OCI-LY1 (cell line): ENCODE measurements at regions not wholly inside any gene's neighbourhood (a gene's known extent, or its start where the extent isn't known, plus 50 kb on each side); places are given as distances from the start of the nearest gene placed in this dataset.
A peak's percentile ranks its signal among the peaks of the same experiment; 100 is the strongest.

Experiments
- H2AFZ ChIP-seq: fragments of 200-600 bp; sonication (generic), shearing (Covaris generic); 2 replicates; pipeline ENCODE4 v1.6.0; 2014; ENCODE audit warnings: antibody characterized with exemption, mild to moderate bottlenecking, low read length
- H3F3A ChIP-seq: fragments of 200-600 bp; sonication (generic), shearing (Covaris generic); 2 replicates; pipeline ENCODE4 v1.6.0; 2014; ENCODE audit warnings: mild to moderate bottlenecking, antibody characterized with exemption, low read length, moderate library complexity; ENCODE audit not compliant: insufficient read depth
- H3K27ac ChIP-seq: fragments of 200-600 bp; sonication (generic); 2 replicates; pipeline ENCODE4 v1.5.1; 2014; ENCODE audit warnings: low read length, mixed run types, mild to moderate bottlenecking, low read depth; ENCODE audit not compliant: poor library complexity, severe bottlenecking
- H3K27me3 ChIP-seq: fragments of 200-600 bp; sonication (generic); 2 replicates; pipeline ENCODE4 v1.6.0; 2014; ENCODE audit warnings: antibody characterized with exemption, mild to moderate bottlenecking, low read length, moderate library complexity; ENCODE audit not compliant: insufficient read depth
- H3K36me3 ChIP-seq: fragments of 200-600 bp; sonication (generic); 2 replicates; pipeline ENCODE4 v1.6.1; 2014; ENCODE audit warnings: mild to moderate bottlenecking, antibody characterized with exemption, low read length, moderate library complexity, mixed read lengths; ENCODE audit not compliant: insufficient read depth
- H3K4me1 ChIP-seq: fragments of 200-600 bp; sonication (generic); 2 replicates; pipeline ENCODE4 v1.5.1; 2014; ENCODE audit warnings: mild to moderate bottlenecking, low read length, moderate library complexity; ENCODE audit not compliant: insufficient read depth, severe bottlenecking
- H3K4me2 ChIP-seq: fragments of 200-600 bp; sonication (generic), shearing (Covaris generic); 2 replicates; pipeline ENCODE4 v1.6.1; 2014; ENCODE audit warnings: low read length
- H3K4me3 ChIP-seq: fragments of 200-600 bp; sonication (generic); 2 replicates; pipeline ENCODE4 v1.5.1; 2014; ENCODE audit warnings: low read length, low read depth, mild to moderate bottlenecking, mixed read lengths; ENCODE audit not compliant: poor library complexity, severe bottlenecking
- H3K79me2 ChIP-seq: fragments of 200-600 bp; shearing (Covaris generic); 2 replicates; pipeline ENCODE4 v1.6.1; 2016; ENCODE audit warnings: mixed run types, low read length, mixed read lengths; ENCODE audit not compliant: insufficient read depth
- H3K9ac ChIP-seq: fragments of 200-600 bp; sonication (generic), shearing (Covaris generic); 2 replicates; pipeline ENCODE4 v1.6.1; 2014; ENCODE audit warnings: mild to moderate bottlenecking, low read length, mixed read lengths
- H3K9me2 ChIP-seq: fragments of 200-600 bp; sonication (generic), shearing (Covaris generic); 2 replicates; pipeline ENCODE4 v1.6.1; 2014; ENCODE audit warnings: low read depth, mild to moderate bottlenecking, low read length, mixed read lengths
- H3K9me3 ChIP-seq: fragments of 200-600 bp; shearing (Covaris generic); 2 replicates; pipeline ENCODE4 v1.6.1; 2014; ENCODE audit warnings: low read length, mixed read lengths
- H4K20me1 ChIP-seq: fragments of 200-600 bp; sonication (generic), shearing (Covaris generic); 2 replicates; pipeline ENCODE4 v1.6.0; 2016; ENCODE audit warnings: mild to moderate bottlenecking, low read length; ENCODE audit not compliant: insufficient read depth
- CTCF ChIP-seq: fragments of 200-600 bp; sonication (generic), shearing (Covaris generic); IDR thresholded peaks from 2 replicates; pipeline ENCODE4 v1.5.1; 2017; ENCODE audit warnings: mild to moderate bottlenecking, antibody characterized with exemption, low read length, moderate library complexity, mixed read lengths
- EZH2 ChIP-seq: fragments of 200-600 bp; sonication (generic), shearing (Covaris generic); IDR thresholded peaks from 2 replicates; pipeline ENCODE4 v1.8.0; 2017; ENCODE audit warnings: borderline replicate concordance, mixed run types, mild to moderate bottlenecking, antibody characterized with exemption, low read length, moderate library complexity, mixed read lengths

- Histone ChIP-seq H3K27ac (no peak overlapping the region), H3K4me2 (no peak overlapping the region)
- TF ChIP-seq CTCF (no peak), EZH2 (no peak)
Observed at GRCh38 chr12:89969093-89969492, 260.5 kb upstream of the ATP2B1 start.

GRCh38 chr12:89968151-89968700 is 259.6 kb upstream of the ATP2B1 start:
- H3K27me3 ChIP-seq: no peaks in the 10 kb centered on the region
- H3F3A ChIP-seq: no peaks in the 10 kb centered on the region
- no peaks in the 10 kb centered on the region for H3K9me3 ChIP-seq
- H3K9ac ChIP-seq: no peak overlapping the region
- H3K4me3 ChIP-seq: no peak overlapping the region
- no peaks in the 10 kb centered on the region for H3K9me2 ChIP-seq
- no peaks in the 10 kb centered on the region for H3K36me3 ChIP-seq
- no peaks in the 10 kb centered on the region for H4K20me1 ChIP-seq
- peak overlapping the region; percentile 86; the same call in 1 of the 2 replicates for H2AFZ ChIP-seq
- H3K4me1 ChIP-seq: no peaks in the 10 kb centered on the region
- H3K79me2 ChIP-seq: no peaks in the 10 kb centered on the region
- H3K4me2 ChIP-seq: no peak overlapping the region
- H3K27ac ChIP-seq: no peak overlapping the region
- TF ChIP-seq CTCF (no peak), EZH2 (no peak)

More at GRCh38 chr12:89969093-89969492, 260.5 kb upstream of the ATP2B1 start:
- Histone ChIP-seq H4K20me1 (no peaks in the 10 kb centered on the region), H2AFZ (no peak overlapping the region), H3K9me3 (no peaks in the 10 kb centered on the region), H3K36me3 (no peaks in the 10 kb centered on the region), H3K4me1 (no peaks in the 10 kb centered on the region), H3K9me2 (no peaks in the 10 kb centered on the region), H3K9ac (no peak overlapping the region), H3K79me2 (no peaks in the 10 kb centered on the region), H3F3A (no peaks in the 10 kb centered on the region), H3K4me3 (no peak overlapping the region), H3K27me3 (no peaks in the 10 kb centered on the region)

GRCh38 chr12:89966495-89967240 is 258.0 kb upstream of the ATP2B1 start:
- no peaks in the 10 kb centered on the region for H4K20me1 ChIP-seq
- no peak overlapping the region for H2AFZ ChIP-seq
- H3K4me1 ChIP-seq: peaks cover 8% of the 10 kb centered on the region
- no peaks in the 10 kb centered on the region for H3K79me2 ChIP-seq
- H3K27ac ChIP-seq: no peak overlapping the region
- H3K27me3 ChIP-seq: no peaks in the 10 kb centered on the region
- H3K4me2 ChIP-seq: no peak overlapping the region
- no peaks in the 10 kb centered on the region for H3K9me2 ChIP-seq
- H3F3A ChIP-seq: no peaks in the 10 kb centered on the region
- no peaks in the 10 kb centered on the region for H3K36me3 ChIP-seq
- no peak for TF ChIP-seq EZH2
- no peak for TF ChIP-seq CTCF
- H3K4me3 ChIP-seq: no peak overlapping the region
- no peaks in the 10 kb centered on the region for H3K9me3 ChIP-seq
- no peak overlapping the region for H3K9ac ChIP-seq
